ENCODE measurements at regions not wholly inside any gene's neighbourhood (a gene's known extent, or its start where the extent isn't known, plus 50 kb on each side); places are given as distances from the start of the nearest gene placed in this dataset.

GRCh38 chr18:27899893-27900292, 277.0 kb downstream of the CDH2 start:
- Histone ChIP-seq H3K9me3 (peaks cover 0 to 10% (median under 1%) of the 10 kb centered on the region in 8 donors), H3K27ac (no peak overlapping the region), H3K4me3 (no peak overlapping the region), H3K36me3 (no peaks in the 10 kb centered on the region), H3K27me3 (replicated peaks in 1 of 7) (no peaks in the 10 kb centered on the region), H3K4me1 (no peaks in the 10 kb centered on the region)
- TF ChIP-seq POLR2AphosphoS5 (IDR thresholded peaks at IDR 0.05) (no peak), POLR2A (IDR thresholded peaks at IDR 0.05) (no peak), CTCF (IDR thresholded peaks at IDR 0.05 in 8 of 11, conservative IDR thresholded peaks at IDR 0.05 in 3 of 11) (no peak)
- no peak for DNase-seq
- 38 to 47% (median 45%) methylated on average over 2 of the region's 2 CpGs for WGBS, 5 donors
- intact Hi-C loops (cut with DNase I; ENCODE audit: low total_unique reads): no loop called here

- 66 to 85% (median 72%) methylated on average over 3 of the region's 3 CpGs for WGBS, 5 donors
These were observed 282.2 kb downstream of the CDH2 start for GRCh38 chr18:27894746-27895145.

GRCh38 chr18:27887711-27888495, 289.0 kb downstream of the CDH2 start:
- Histone ChIP-seq H3K27ac (no peak overlapping the region), H3K4me3 (no peak overlapping the region), H3K27me3 (replicated peaks in 1 of 7) (no peaks in the 10 kb centered on the region), H3K4me1 (no peaks in the 10 kb centered on the region), H3K36me3 (no peaks in the 10 kb centered on the region), H3K9me3 (peaks cover 0 to 5% (median 0%) of the 10 kb centered on the region in 8 donors)
- 35 to 81% (median 71%) methylated on average over 2 of the region's 2 CpGs for WGBS, 5 donors
- no peak for DNase-seq
- intact Hi-C loops (cut with DNase I; ENCODE audit: low total_unique reads): no loop called here
- no peak for TF ChIP-seq CTCF (IDR thresholded peaks at IDR 0.05 in 8 of 11, conservative IDR thresholded peaks at IDR 0.05 in 3 of 11)

More at GRCh38 chr18:27894746-27895145, 282.2 kb downstream of the CDH2 start:
- no peak overlapping the region for H3K4me3 ChIP-seq
- peaks cover 0 to 5% (median 0%) of the 10 kb centered on the region in 8 donors for H3K9me3 ChIP-seq
- H3K27me3 ChIP-seq (replicated peaks in 1 of 7): no peaks in the 10 kb centered on the region
- no peaks in the 10 kb centered on the region for H3K4me1 ChIP-seq
- no peaks in the 10 kb centered on the region for H3K36me3 ChIP-seq
- DNase-seq: no peak
- TF ChIP-seq POLR2AphosphoS5 (IDR thresholded peaks at IDR 0.05) (no peak), POLR2A (IDR thresholded peaks at IDR 0.05) (no peak), CTCF (IDR thresholded peaks at IDR 0.05 in 8 of 11, conservative IDR thresholded peaks at IDR 0.05 in 3 of 11) (no peak)
- no peak overlapping the region for H3K27ac ChIP-seq
- intact Hi-C loops (cut with DNase I; ENCODE audit: low total_unique reads): no loop called here

GRCh38 chr18:27887287-27887686, 289.6 kb downstream of the CDH2 start:
- TF ChIP-seq POLR2AphosphoS5 (IDR thresholded peaks at IDR 0.05) (no peak), CTCF (IDR thresholded peaks at IDR 0.05 in 8 of 11, conservative IDR thresholded peaks at IDR 0.05 in 3 of 11) (no peak), POLR2A (IDR thresholded peaks at IDR 0.05) (no peak)
- peaks cover 0 to 5% (median 0%) of the 10 kb centered on the region in 8 donors for H3K9me3 ChIP-seq
- no peaks in the 10 kb centered on the region for H3K36me3 ChIP-seq
- no peaks in the 10 kb centered on the region for H3K4me1 ChIP-seq
- H3K27ac ChIP-seq: no peak overlapping the region
- intact Hi-C loops (cut with DNase I; ENCODE audit: low total_unique reads): no loop called here
- H3K4me3 ChIP-seq: no peak overlapping the region
- WGBS, 5 donors: 85 to 92% (median 87%) methylated on average over 1 of the region's 1 CpG
- H3K27me3 ChIP-seq (replicated peaks in 1 of 7): no peaks in the 10 kb centered on the region
- no peak for DNase-seq

All from spleen (tissue), 11 donors.